SK-N-SH treated with all-trans-retinoic acid at 6 μM for 48 hours (cell line): ENCODE measurements at regions not wholly inside any gene's neighbourhood (a gene's known extent, or its start where the extent isn't known, plus 50 kb on each side); places are given as distances from the start of the nearest gene placed in this dataset.

Experiments used
- ARNTL ChIP-seq: fragments of 450-650 bp; formaldehyde crosslinking; IDR thresholded peaks from 2 replicates; pipeline ENCODE4 v1.5.0; 2020; ENCODE audit warnings: low read depth, mild to moderate bottlenecking, moderate library complexity, borderline replicate concordance
- BACH2 ChIP-seq: fragments of 250-450 bp; sonication (Bioruptor Pico); IDR thresholded peaks from 2 replicates; pipeline ENCODE4 v1.9.0; 2021; ENCODE audit warnings: mild to moderate bottlenecking, borderline replicate concordance
- CREB5 ChIP-seq: fragments of 250-450 bp; sonication (Bioruptor Pico); IDR thresholded peaks from 2 replicates; pipeline ENCODE4 v1.5.1; 2020; ENCODE audit warnings: low read depth, mild to moderate bottlenecking, moderate library complexity
- CSDC2 ChIP-seq: fragments of 250-450 bp; sonication (Bioruptor Pico); IDR thresholded peaks from 2 replicates; pipeline ENCODE4 v1.5.0; 2020; ENCODE audit warnings: mild to moderate bottlenecking, moderate library complexity
- ESRRG ChIP-seq: fragments of 250-450 bp; sonication (Bioruptor Pico); IDR thresholded peaks from 2 replicates; pipeline ENCODE4 v1.6.1; 2021; ENCODE audit warnings: mild to moderate bottlenecking
- OSR1 ChIP-seq: fragments of 250-450 bp; sonication (Bioruptor Pico); IDR thresholded peaks from 2 replicates; pipeline ENCODE4 v1.8.0; 2022; ENCODE audit warnings: moderate library complexity, mild to moderate bottlenecking, inconsistent platforms
- PATZ1 ChIP-seq: fragments of 250-450 bp; sonication (Bioruptor Pico); IDR thresholded peaks from 2 replicates; pipeline ENCODE4 v1.8.0; 2020; ENCODE audit warnings: mild to moderate bottlenecking, moderate library complexity, borderline replicate concordance
- PPARA ChIP-seq: fragments of 250-450 bp; sonication (Bioruptor Pico); IDR thresholded peaks from 2 replicates; pipeline ENCODE4 v1.5.0; 2020; ENCODE audit warnings: mild to moderate bottlenecking, borderline replicate concordance
- RARB ChIP-seq: fragments of 250-450 bp; sonication (Bioruptor Pico); IDR thresholded peaks from 2 replicates; pipeline ENCODE4 v1.8.0; 2021; ENCODE audit warnings: mild to moderate bottlenecking, moderate library complexity
- TCF4 ChIP-seq: fragments of 250-450 bp; sonication (Bioruptor Pico); IDR thresholded peaks from 2 replicates; pipeline ENCODE4 v1.8.0; 2021; ENCODE audit warnings: mild to moderate bottlenecking, moderate library complexity, borderline replicate concordance
- TSHZ2 ChIP-seq: fragments of 250-450 bp; sonication (Bioruptor Pico); IDR thresholded peaks from 2 replicates; pipeline ENCODE4 v1.5.0; 2020; ENCODE audit warnings: mild to moderate bottlenecking, moderate library complexity
- ZC3H10 ChIP-seq: fragments of 250-450 bp; sonication (Bioruptor Pico); IDR thresholded peaks from 2 replicates; pipeline ENCODE4 v1.5.1; 2021; ENCODE audit warnings: mild to moderate bottlenecking, moderate library complexity
- ZFP3 ChIP-seq: fragments of 250-450 bp; sonication (Bioruptor Pico); IDR thresholded peaks from 2 replicates; pipeline ENCODE4 v1.5.0; 2020; ENCODE audit warnings: mild to moderate bottlenecking, moderate library complexity
- ZNF565 ChIP-seq: fragments of 450-650 bp; formaldehyde crosslinking; conservative IDR thresholded peaks from 2 replicates; pipeline ENCODE4 v1.5.0; 2020; ENCODE audit warnings: low read depth, mild to moderate bottlenecking, moderate library complexity

GRCh38 chr7:10237306-10237705 is 736.4 kb upstream of the PHF14 start:
- TF ChIP-seq RARB (CRISPR knock-in tag) (no peak), CSDC2 (no peak), ESRRG (CRISPR knock-in tag) (no peak), PPARA (CRISPR knock-in tag) (no peak), TCF4 (CRISPR knock-in tag) (no peak), ZFP3 (no peak), CREB5 (peak; percentile 27; the same call in 1 of the 2 replicates), PATZ1 (no peak), ARNTL (CRISPR knock-in tag) (no peak), BACH2 (no peak), ZC3H10 (CRISPR knock-in tag) (no peak), TSHZ2 (CRISPR knock-in tag) (no peak), ZNF565 (CRISPR knock-in tag) (no peak), OSR1 (CRISPR knock-in tag) (no peak)
